Activated naive CD4-positive, alpha-beta T cell treated with Interleukin-2 at 50 U/mL for 16 hours (primary cell): ENCODE measurements at regions not wholly inside any gene's neighbourhood (a gene's known extent, or its start where the extent isn't known, plus 50 kb on each side); places are given as distances from the start of the nearest gene placed in this dataset.
"Not testable (repeated sequence)": the region's sequence is repeated elsewhere in the genome, so short reads cannot be mapped to it uniquely, and the experiment has no call there.

Experiments used
- DNase-seq: peaks from one replicate; pipeline ENCODE4 v3.0.0-alpha.2; 2020

- DNase-seq, result no peak
Observed at GRCh38 chr6:14543971-14544585, 426.5 kb downstream of the CD83 start.

DNA sequence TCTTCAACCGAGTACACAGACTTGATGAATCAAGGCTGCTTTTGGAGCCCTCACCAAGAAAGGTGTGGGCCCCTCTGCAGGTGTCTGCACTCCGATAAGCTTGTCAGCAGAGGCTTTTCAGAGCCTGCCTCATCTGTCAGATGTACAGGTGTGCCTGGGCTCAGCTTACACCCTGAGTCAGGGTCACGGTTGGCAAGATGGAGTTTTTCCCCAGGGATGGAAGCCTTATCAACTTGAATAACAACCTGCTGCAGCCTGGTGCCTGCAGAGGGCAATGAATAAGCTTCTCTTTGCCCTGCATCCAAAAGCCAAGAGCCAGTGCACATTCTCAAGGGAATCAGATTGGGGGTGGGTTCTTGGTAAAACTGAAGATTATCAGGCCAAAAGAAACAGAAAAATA, 427.1 kb downstream of the CD83 start:
- no peak for DNase-seq

DNA sequence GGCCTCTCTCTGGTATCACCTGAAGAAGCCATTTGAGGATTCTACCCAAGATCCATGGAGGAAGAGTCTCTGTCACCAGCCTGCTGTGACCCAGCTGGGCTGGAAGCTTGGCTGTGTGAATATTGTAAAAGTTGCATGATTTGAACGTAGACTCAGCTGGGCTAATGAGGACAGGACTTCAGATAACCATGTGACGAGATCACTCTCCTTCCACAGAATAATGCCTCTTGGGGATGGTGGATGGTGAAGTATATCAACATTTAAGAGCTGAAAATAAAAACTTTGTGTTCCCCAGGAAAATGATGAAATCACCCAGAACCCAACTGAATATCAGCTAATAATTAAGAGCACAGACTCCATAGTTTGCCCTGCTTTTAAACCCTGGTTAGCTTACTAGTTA, 427.9 kb downstream of the CD83 start:
- no peak for DNase-seq

GRCh38 chr6:14546036-14546435, 428.5 kb downstream of the CD83 start:
- no peak for DNase-seq

DNA sequence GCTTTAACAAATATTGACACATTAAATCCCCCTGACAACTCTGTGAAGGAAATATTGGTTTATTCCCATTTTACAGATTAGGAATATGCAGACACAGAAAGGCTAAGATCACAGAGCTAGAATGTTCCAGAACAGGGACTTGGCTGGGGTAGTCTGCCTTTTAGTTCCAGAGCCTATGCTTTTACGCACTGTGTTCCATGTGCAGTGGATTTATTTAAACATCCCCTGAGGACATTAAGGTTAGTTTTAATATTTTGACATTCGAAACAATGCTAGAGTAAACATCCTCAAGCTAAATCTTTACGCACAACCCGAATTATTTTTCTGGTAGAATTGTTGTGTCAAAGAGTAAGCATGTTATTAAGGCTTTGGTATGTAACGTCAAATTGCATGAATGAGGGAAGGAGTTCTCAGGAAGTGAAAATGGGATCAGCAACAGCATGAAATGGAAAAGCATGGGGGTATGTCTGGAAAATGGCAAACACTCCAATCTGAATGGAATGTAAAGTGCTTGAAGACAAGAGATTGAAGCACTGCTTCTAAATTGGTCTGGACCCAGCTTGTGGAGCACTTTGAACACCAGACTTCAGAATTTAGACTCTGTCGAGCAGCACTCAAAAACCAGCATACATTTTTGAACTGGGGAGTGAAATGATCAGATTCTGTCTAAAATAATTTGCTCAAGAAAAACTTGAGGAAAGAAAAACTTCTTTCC, 429.9 kb downstream of the CD83 start:
- no peak for DNase-seq

- DNase-seq, result no peak
Observed at GRCh38 chr6:14549304-14549770, 431.8 kb downstream of the CD83 start.

GRCh38 chr6:14549871-14550270, 432.3 kb downstream of the CD83 start:
- no peak for DNase-seq

GRCh38 chr6:14550410-14550809, 432.8 kb downstream of the CD83 start:
- no peak for DNase-seq

DNA sequence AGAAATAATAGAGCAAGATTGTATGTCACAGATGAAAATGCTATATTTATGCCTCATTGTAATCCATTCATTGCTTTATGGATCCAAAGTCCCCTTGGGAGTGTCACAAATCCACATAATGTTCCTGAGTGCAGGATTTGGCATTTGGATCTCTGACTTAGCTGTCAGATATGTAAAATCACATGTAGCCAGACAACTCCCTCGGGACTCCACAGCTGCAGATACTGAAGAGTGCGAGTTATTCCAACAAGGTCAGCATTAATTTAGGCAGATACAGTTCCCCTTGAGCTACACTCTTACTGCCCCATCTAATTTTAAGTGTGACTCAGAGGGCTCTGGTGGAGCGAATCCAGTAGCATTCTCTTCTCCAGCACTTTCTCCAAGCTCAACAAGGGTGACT, 433.2 kb downstream of the CD83 start:
- DNase-seq, result no peak

- not testable (repeated sequence) for DNase-seq
Observed at GRCh38 chr6:14551601-14552000, 434.0 kb downstream of the CD83 start.

GRCh38 chr6:14552891-14553290, 435.3 kb downstream of the CD83 start:
- no peak for DNase-seq

DNA sequence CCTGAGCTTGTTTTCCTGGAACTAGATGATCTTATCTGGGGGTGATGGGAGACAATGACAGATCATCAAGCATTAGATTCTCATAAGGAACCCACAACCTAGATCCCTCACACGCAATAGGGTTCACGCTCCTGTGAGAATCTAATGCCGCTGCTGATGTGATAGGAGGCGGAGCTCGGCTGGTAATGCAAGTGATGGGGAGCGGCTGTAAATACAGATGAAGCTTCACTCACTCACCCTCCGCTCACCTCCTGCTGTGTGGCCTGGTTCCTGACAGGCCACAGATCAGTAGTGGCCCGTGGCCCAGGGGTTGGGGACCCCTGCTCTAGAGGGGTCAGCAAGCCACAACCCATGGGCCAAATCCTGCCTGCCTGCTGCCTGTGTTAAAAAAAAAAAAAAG, 435.9 kb downstream of the CD83 start:
- no peak for DNase-seq

DNA sequence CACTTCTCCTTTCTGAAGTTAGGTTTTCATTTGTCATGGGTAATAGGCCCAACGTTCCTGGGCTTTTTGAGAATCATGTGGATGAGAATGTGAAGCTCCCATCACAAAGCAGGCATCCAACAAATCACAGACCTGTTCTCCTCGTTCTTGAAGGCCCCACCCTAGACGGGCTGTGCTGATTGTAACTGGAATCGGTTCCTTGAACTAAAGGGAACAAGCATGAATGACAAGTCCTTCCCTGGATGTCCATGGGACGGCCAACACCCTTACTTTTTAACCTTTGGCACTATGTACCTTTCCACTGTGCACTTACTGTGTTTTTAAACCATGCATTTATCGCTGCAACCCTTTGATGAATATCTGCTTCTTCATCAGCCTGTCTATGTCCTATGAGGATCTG, 438.2 kb downstream of the CD83 start:
- no peak for DNase-seq

DNA sequence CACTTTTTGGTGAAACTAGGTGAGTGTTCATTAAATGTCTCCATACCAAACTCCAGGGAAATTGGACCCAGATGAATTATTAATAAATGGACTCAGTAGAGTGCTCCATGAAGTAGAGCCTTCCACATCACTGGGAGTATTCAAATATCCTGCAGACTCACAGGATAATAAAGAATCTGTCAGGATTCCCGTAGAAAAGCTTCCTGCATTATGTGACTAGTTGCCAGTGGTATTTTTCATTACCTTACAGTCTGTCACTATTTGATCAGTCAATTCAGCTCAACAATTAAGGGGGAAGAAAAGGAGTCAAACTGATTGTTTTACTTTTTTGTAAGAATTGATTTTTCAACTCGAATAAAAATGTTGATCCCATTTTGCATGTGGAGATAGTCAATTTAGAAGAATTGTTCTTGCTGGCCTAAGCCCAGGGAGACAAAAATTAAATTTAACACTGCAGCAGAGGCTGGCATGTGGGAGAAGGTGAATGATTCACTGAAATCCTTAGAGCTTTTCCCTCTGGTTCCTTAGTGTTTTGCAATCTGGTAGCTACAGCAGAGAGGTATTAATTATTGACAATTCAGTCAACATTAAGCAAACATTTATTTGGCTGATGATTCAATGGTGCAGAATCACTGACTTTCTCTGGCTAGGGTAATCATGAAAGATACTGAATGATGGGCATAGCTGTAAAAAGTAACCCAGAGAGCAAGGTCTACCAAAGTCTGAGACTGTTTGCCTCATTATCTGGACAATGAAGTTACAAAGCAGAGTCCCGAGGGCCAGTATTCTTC, 442.4 kb downstream of the CD83 start:
- DNase-seq, result no peak

DNA sequence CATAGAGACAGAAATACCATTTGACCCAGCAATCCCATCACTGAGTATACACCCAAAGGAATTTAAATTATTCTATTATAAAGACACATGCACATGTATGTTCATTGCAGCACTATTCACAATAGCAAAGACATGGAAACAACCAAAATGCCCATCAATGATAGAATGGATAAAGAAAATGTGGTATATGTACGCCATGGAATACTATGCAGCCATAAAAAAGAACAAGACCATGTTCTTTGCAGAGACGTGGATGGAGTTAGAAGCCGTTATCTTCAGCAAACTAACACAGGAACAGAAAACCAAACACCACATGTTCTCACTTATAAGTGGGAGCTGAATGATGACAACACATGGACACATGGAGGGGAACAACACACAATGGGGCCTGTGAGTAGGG, 444.0 kb downstream of the CD83 start:
- not testable (repeated sequence) for DNase-seq

- DNase-seq, result no peak
Observed at GRCh38 chr6:14567842-14568241, 450.3 kb downstream of the CD83 start.

GRCh38 chr6:14569394-14569793, 451.8 kb downstream of the CD83 start:
- DNase-seq, result no peak

GRCh38 chr6:14569874-14570273, 452.3 kb downstream of the CD83 start:
- not testable (repeated sequence) for DNase-seq

- DNase-seq, result no peak
Observed at GRCh38 chr6:14571001-14571400, 453.4 kb downstream of the CD83 start.

DNA sequence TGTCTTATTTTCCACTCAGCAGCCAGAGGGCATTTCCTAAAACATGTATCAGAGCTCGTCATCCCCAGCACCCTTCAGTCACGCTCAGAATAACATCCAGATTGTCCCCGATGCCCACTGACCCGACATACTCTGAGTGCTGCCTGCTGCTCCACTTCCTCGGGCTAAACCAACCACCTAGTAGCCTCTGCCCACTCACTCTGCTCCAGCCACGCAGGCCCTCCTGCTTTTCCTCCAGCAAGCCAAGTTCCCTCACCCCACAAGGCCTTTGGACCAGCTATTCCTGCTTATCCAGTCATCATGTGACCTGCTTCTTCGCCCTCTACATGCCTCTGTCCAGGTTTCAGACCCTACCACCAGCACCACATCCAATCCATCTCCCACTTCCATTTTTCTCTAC, 454.2 kb downstream of the CD83 start:
- DNase-seq, result no peak

DNA sequence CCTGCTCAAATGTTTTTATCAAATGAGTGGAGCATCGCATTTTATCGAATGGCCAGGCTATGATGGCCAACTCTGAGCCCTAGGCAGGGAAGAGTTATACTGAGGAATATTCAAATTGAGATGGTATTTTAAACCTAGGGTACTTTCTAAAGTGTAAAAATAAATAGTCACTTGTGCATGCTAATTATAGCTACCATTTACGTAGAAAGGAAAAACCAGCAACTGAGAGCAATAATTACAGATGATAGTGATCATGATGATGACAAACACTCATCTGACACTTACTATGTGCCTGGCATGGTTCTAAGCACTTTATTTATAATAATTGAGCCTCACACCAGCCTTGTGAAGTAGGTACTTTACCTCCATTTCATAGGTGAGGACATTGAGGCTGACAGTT, 455.7 kb downstream of the CD83 start:
- no peak for DNase-seq

DNA sequence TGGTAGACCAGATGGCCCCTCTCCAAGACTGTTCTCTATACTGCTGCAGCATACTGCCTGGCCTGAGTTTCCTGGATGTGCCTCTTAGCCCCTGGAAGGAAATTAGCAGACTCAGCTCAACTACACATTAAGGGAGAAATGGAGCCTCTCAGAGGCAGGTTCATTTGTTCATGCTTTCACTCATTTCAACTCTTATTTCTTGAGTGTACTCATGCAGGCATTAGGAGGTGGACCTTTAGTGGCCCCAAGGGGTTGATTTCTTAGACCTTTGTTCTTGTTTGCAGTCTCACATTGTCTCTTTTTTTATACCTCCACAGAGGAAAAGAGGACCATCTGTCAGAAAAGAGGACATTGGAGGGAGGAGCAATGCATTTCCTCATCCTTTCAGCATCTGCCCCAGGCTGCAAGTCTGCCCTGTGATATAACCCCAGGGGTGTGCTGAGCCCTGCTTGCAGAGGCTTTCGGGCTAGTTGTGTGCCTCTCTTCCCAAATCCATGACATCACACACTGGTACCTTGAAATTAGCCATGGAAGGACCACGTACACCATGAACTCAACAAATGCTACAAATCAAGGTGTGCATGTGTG, 456.2 kb downstream of the CD83 start:
- DNase-seq, result no peak

- DNase-seq, result no peak
Observed at GRCh38 chr6:14575961-14576360, 458.4 kb downstream of the CD83 start.

- DNase-seq, result no peak
Observed at GRCh38 chr6:14578994-14579393, 461.4 kb downstream of the CD83 start.
